ENCODE measurements at regions not wholly inside any gene's neighbourhood (a gene's known extent, or its start where the extent isn't known, plus 50 kb on each side); places are given as distances from the start of the nearest gene placed in this dataset.

DNA sequence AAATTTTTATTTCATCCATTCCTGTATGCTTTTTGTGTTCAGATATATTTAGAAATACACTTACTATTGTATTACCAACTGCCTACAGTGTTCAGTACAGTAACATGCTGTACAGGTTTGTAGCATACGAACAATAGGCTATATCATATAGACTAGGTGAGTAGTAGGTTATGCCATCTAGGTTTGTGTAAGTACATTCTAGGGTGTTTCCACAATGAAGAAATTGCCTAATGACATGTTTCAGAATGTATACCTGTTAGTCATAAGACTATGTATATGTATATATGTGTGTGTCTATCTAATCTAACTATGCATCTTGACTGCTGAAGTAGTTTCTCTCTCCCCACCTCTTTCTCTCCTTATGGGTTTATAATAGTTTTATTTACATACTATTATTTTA lies 51.5 kb upstream of the BTC start:
- Histone ChIP-seq H2AFZ (ENCODE audit: low read depth, low read length, severe bottlenecking) (no peak overlapping the region), H4K20me1 (ENCODE audit: low read depth, low read length) (no peaks in the 10 kb centered on the region), H3K9me3 (ENCODE audit: insufficient read depth, low read length) (peaks cover under 1% of the 10 kb centered on the region; the same call in 1 of the 2 replicates), H3K36me3 (ENCODE audit: low read length) (no peaks in the 10 kb centered on the region), H3K4me2 (ENCODE audit: low read depth, low read length, poor library complexity, severe bottlenecking) (no peak overlapping the region), H3K79me2 (ENCODE audit: insufficient read depth, low read length) (no peaks in the 10 kb centered on the region), H3K4me3 (ENCODE audit: insufficient read depth, low read length, poor library complexity, severe bottlenecking) (no peak overlapping the region), H3K9ac (ENCODE audit: low read length) (no peak overlapping the region), H3K9me2 (replicated peaks; ENCODE audit: insufficient read depth, low read length) (no peaks in the 10 kb centered on the region), H3K27ac (ENCODE audit: low read depth, low read length) (no peak overlapping the region), H3F3A (ENCODE audit: insufficient read depth) (no peaks in the 10 kb centered on the region), H3K27me3 (ENCODE audit: low read length) (no peaks in the 10 kb centered on the region)
- TF ChIP-seq, protein P1, sequence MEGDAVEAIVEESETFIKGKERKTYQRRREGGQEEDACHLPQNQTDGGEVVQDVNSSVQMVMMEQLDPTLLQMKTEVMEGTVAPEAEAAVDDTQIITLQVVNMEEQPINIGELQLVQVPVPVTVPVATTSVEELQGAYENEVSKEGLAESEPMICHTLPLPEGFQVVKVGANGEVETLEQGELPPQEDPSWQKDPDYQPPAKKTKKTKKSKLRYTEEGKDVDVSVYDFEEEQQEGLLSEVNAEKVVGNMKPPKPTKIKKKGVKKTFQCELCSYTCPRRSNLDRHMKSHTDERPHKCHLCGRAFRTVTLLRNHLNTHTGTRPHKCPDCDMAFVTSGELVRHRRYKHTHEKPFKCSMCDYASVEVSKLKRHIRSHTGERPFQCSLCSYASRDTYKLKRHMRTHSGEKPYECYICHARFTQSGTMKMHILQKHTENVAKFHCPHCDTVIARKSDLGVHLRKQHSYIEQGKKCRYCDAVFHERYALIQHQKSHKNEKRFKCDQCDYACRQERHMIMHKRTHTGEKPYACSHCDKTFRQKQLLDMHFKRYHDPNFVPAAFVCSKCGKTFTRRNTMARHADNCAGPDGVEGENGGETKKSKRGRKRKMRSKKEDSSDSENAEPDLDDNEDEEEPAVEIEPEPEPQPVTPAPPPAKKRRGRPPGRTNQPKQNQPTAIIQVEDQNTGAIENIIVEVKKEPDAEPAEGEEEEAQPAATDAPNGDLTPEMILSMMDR (IDR thresholded peaks at IDR 0.05; ENCODE audit: insufficient read depth, low read length, poor library complexity, severe bottlenecking) = no peak
- no peak for TF ChIP-seq EZH2phosphoT487 (conservative IDR thresholded peaks at IDR 0.05; ENCODE audit: low read length)

All from SU-DHL-6 (cell line).